SK-N-SH (cell line): ENCODE measurements at regions not wholly inside any gene's neighbourhood (a gene's known extent, or its start where the extent isn't known, plus 50 kb on each side); places are given as distances from the start of the nearest gene placed in this dataset.

ENCODE experiments used
- CTCF ChIA-PET: fragments of 300-600, 350-600 bp; formaldehyde crosslinking; extraction: SDS; loops from one replicate; lab custom pipeline; 2021; lab: Yijun Ruan, JAX
- POLR2A ChIA-PET: fragments of 350-600 bp; sonication (Branson Sonifier 250); formaldehyde crosslinking; extraction: SDS; loops from one replicate; lab custom pipeline; 2020; ENCODE audit warnings: antibody characterized with exemption, inconsistent platforms; lab: Yijun Ruan, JAX
- DNase-seq: peaks from one replicate; pipeline ENCODE4 v3.0.0; 2012
- H2AFZ ChIP-seq: fragments of 200-600 bp; sonication (generic); 2 replicates; pipeline ENCODE4 v1.8.1; 2016; ENCODE audit warnings: antibody characterized with exemption, mild to moderate bottlenecking, low read depth
- H3F3A ChIP-seq: fragments of 200-600 bp; sonication (generic); replicated peaks from 2 replicates; pipeline ENCODE3; 2016; ENCODE audit warnings: antibody characterized with exemption, mild to moderate bottlenecking; ENCODE audit not compliant: insufficient read depth
- H3K27ac ChIP-seq, 2 experiments: fragments of 200-500 bp in 1 of 2; fragments of 200-600 bp in 1 of 2; sonication (Bioruptor generic) in 1 of 2; sonication (generic), shearing (Covaris generic) in 1 of 2; 2 replicates each; pipeline versions ENCODE4 v1.5.1 to v1.6.1; 2014 to 2016; ENCODE audit warnings: low read depth in 2 of 2, inconsistent platforms in 1 of 2, low read length in 1 of 2, mild to moderate bottlenecking in 1 of 2, mixed read lengths in 1 of 2
- H3K27me3 ChIP-seq: fragments of 200-600 bp; sonication (generic), shearing (Covaris generic); 2 replicates; pipeline ENCODE4 v1.6.1; 2016; ENCODE audit warnings: mixed run types; ENCODE audit not compliant: insufficient read depth
- H3K36me3 ChIP-seq, 2 experiments: fragments of 200-500 bp in 1 of 2; fragments of 200-600 bp in 1 of 2; sonication (Bioruptor generic) in 1 of 2; sonication (generic) in 1 of 2; replicated peaks in 1 of 2; 2 replicates each; pipeline versions ENCODE3 to v1.5.1; 2014 to 2016; ENCODE audit warnings: low read length in 1 of 2, mild to moderate bottlenecking in 1 of 2; ENCODE audit not compliant: insufficient read depth in 2 of 2, control insufficient read depth in 1 of 2
- H3K4me1 ChIP-seq, 2 experiments: fragments of 200-500 bp in 1 of 2; fragments of 200-600 bp in 1 of 2; sonication (Bioruptor generic) in 1 of 2; sonication (generic), shearing (Covaris generic) in 1 of 2; 2 replicates each; pipeline versions ENCODE4 v1.5.1 to v1.6.1; 2014 to 2016; ENCODE audit warnings: low read depth in 1 of 2, low read length in 1 of 2, mixed run types in 1 of 2; ENCODE audit not compliant: insufficient read depth in 2 of 2, control insufficient read depth in 1 of 2
- H3K4me2 ChIP-seq: fragments of 200-600 bp; sonication (generic), shearing (Covaris generic); 2 replicates; pipeline ENCODE4 v1.6.1; 2017; ENCODE audit warnings: mixed run types
- H3K4me3 ChIP-seq, 2 experiments: fragments of 200-500 bp in 1 of 2; fragments of 200-600 bp in 1 of 2; sonication (Bioruptor generic) in 1 of 2; sonication (generic), shearing (Covaris generic) in 1 of 2; 2 replicates each; pipeline versions ENCODE4 v1.5.1 to v1.8.1; 2014 to 2016; ENCODE audit warnings: low read depth in 2 of 2, inconsistent platforms in 1 of 2, low read length in 1 of 2, mild to moderate bottlenecking in 1 of 2, mixed read lengths in 1 of 2, moderate library complexity in 1 of 2
- H3K79me2 ChIP-seq: fragments of 200-600 bp; sonication (generic); 2 replicates; pipeline ENCODE4 v1.8.1; 2017; ENCODE audit warnings: mild to moderate bottlenecking; ENCODE audit not compliant: insufficient read depth
- H3K9ac ChIP-seq: fragments of 200-600 bp; sonication (generic); 2 replicates; pipeline ENCODE4 v1.6.1; 2017; ENCODE audit warnings: mixed run types
- H3K9me2 ChIP-seq: fragments of 200-600 bp; sonication (generic); 2 replicates; pipeline ENCODE4 v1.6.1; 2017; ENCODE audit warnings: mixed run types
- H3K9me3 ChIP-seq: fragments of 200-600 bp; sonication (generic); 2 replicates; pipeline ENCODE4 v1.6.1; 2017; ENCODE audit warnings: mixed run types, mild to moderate bottlenecking, moderate library complexity
- H4K20me1 ChIP-seq: fragments of 200-600 bp; sonication (generic); 2 replicates; pipeline ENCODE4 v1.6.1; 2017; ENCODE audit warnings: mild to moderate bottlenecking, mixed run types; ENCODE audit not compliant: insufficient read depth
- CHD2 ChIP-seq: fragments of 150-350 bp; IDR thresholded peaks from 2 replicates; pipeline ENCODE4 v1.6.1; 2018; ENCODE audit warnings: low read length; ENCODE audit not compliant: partially characterized antibody
- ELF1 ChIP-seq: IDR thresholded peaks from 2 replicates; pipeline ENCODE4 v1.4.0; 2012
- EZH2phosphoT487 ChIP-seq: fragments of 200-600 bp; sonication (generic); IDR thresholded peaks from 2 replicates; pipeline ENCODE4 v1.6.1; 2017; ENCODE audit warnings: low read depth, mixed run types, mild to moderate bottlenecking, antibody characterized with exemption, moderate library complexity, borderline replicate concordance
- FOSL2 ChIP-seq: IDR thresholded peaks from 2 replicates; pipeline ENCODE4 v1.4.0; 2012; ENCODE audit warnings: low read depth, mild to moderate bottlenecking, moderate library complexity, borderline replicate concordance
- GATA2 ChIP-seq: sonication (generic); formaldehyde crosslinking; IDR thresholded peaks from 2 replicates; pipeline ENCODE4 v1.5.0; 2020; ENCODE audit warnings: mild to moderate bottlenecking, missing genetic modification reagents
- MEF2A ChIP-seq: IDR thresholded peaks from 2 replicates; pipeline ENCODE4 v1.4.0; 2012; ENCODE audit warnings: low read depth, borderline replicate concordance
- MXI1 ChIP-seq: IDR thresholded peaks from 2 replicates; pipeline ENCODE4 v1.6.1; 2012; ENCODE audit warnings: mild to moderate bottlenecking, low read depth, low read length, improper control_type of control experiment
- POLR2AphosphoS5 ChIP-seq: IDR thresholded peaks from 2 replicates; pipeline ENCODE4 v1.6.1; 2012; ENCODE audit warnings: low read depth, low read length
- RCOR1 ChIP-seq: fragments of 150-350 bp; IDR thresholded peaks from 2 replicates; pipeline ENCODE4 v1.6.1; 2017; ENCODE audit warnings: antibody characterized with exemption, low read length
- TAF1 ChIP-seq: IDR thresholded peaks from 2 replicates; pipeline ENCODE4 v1.6.1; 2012; ENCODE audit warnings: low read depth, mild to moderate bottlenecking, low read length, moderate library complexity, borderline replicate concordance
- TEAD4 ChIP-seq: IDR thresholded peaks from 2 replicates; pipeline ENCODE4 v1.4.0; 2012; ENCODE audit warnings: mild to moderate bottlenecking, borderline replicate concordance; ENCODE audit not compliant: insufficient read depth
- USF1 ChIP-seq: IDR thresholded peaks from 2 replicates; pipeline ENCODE4 v1.4.0; 2012; ENCODE audit warnings: low read depth, borderline replicate concordance
- YY1 ChIP-seq: IDR thresholded peaks from 2 replicates; pipeline ENCODE4 v1.4.0; 2012; ENCODE audit warnings: low read depth, mild to moderate bottlenecking
- WGBS: methylation state at CpG from one replicate; pipeline ENCODE4 v1.1.6; 2017; ENCODE audit warnings: low lambda C conversion rate; 5-methylcytosine and 5-hydroxymethylcytosine counted together
- TF ChIP-seq, protein P1 (sequence below): IDR thresholded peaks from 2 replicates; pipeline ENCODE4; 2012
- TF ChIP-seq, protein P2 (sequence below): fragments of 200-600 bp; sonication (generic); IDR thresholded peaks from 2 replicates; pipeline ENCODE4 v1.6.1; 2017; ENCODE audit warnings: antibody characterized with exemption, mild to moderate bottlenecking, moderate library complexity
- TF ChIP-seq, protein P3 (sequence below): fragments of 150-350 bp; IDR thresholded peaks from 2 replicates; pipeline ENCODE4 v1.6.1; 2016; ENCODE audit warnings: mild to moderate bottlenecking, low read depth, low read length

DNA sequence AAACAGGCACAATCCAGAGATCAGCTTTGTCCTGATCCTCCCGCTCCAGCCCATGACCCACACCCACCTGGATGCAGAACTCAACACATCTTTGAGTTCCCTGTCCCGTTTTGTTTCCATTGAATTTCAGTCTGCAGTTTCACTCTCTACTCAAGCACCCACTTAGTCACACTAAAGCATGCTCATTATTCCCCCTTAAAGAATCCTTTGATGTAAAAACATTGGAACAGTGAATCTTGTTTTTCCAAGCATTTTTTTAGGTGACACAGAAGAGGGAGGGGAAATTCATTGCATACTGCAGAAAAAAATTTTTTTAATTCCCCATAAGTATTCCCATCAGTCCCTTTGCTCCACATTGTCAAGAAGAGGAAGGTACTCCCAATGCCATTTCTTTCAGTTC lies 249.7 kb upstream of the TTC29 start:
- H2AFZ ChIP-seq = no peak overlapping the region
- POLR2A ChIA-PET = no interaction called here

More for the DNA sequence above, 249.7 kb upstream of the TTC29 start:
- TF ChIP-seq EZH2phosphoT487 = no peak
- no peak for TF ChIP-seq ELF1
- TF ChIP-seq, protein P1, sequence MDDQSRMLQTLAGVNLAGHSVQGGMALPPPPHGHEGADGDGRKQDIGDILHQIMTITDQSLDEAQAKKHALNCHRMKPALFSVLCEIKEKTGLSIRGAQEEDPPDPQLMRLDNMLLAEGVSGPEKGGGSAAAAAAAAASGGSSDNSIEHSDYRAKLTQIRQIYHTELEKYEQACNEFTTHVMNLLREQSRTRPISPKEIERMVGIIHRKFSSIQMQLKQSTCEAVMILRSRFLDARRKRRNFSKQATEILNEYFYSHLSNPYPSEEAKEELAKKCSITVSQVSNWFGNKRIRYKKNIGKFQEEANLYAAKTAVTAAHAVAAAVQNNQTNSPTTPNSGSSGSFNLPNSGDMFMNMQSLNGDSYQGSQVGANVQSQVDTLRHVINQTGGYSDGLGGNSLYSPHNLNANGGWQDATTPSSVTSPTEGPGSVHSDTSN = no peak
- no peak for TF ChIP-seq USF1
- no peak for TF ChIP-seq RCOR1
- no peak for TF ChIP-seq MEF2A
- TF ChIP-seq TAF1 = no peak
- TF ChIP-seq MXI1 = no peak
- TF ChIP-seq TEAD4 = no peak
- TF ChIP-seq CHD2 = no peak
- no peak for TF ChIP-seq YY1
- no peak for TF ChIP-seq FOSL2
- TF ChIP-seq, protein P2, sequence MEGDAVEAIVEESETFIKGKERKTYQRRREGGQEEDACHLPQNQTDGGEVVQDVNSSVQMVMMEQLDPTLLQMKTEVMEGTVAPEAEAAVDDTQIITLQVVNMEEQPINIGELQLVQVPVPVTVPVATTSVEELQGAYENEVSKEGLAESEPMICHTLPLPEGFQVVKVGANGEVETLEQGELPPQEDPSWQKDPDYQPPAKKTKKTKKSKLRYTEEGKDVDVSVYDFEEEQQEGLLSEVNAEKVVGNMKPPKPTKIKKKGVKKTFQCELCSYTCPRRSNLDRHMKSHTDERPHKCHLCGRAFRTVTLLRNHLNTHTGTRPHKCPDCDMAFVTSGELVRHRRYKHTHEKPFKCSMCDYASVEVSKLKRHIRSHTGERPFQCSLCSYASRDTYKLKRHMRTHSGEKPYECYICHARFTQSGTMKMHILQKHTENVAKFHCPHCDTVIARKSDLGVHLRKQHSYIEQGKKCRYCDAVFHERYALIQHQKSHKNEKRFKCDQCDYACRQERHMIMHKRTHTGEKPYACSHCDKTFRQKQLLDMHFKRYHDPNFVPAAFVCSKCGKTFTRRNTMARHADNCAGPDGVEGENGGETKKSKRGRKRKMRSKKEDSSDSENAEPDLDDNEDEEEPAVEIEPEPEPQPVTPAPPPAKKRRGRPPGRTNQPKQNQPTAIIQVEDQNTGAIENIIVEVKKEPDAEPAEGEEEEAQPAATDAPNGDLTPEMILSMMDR = no peak
- no peak for TF ChIP-seq POLR2AphosphoS5
- no peak for TF ChIP-seq GATA2
- TF ChIP-seq, protein P3, sequence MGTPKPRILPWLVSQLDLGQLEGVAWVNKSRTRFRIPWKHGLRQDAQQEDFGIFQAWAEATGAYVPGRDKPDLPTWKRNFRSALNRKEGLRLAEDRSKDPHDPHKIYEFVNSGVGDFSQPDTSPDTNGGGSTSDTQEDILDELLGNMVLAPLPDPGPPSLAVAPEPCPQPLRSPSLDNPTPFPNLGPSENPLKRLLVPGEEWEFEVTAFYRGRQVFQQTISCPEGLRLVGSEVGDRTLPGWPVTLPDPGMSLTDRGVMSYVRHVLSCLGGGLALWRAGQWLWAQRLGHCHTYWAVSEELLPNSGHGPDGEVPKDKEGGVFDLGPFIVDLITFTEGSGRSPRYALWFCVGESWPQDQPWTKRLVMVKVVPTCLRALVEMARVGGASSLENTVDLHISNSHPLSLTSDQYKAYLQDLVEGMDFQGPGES = no peak
- no peak for DNase-seq
- Histone ChIP-seq H3K4me1 (no peaks in the 10 kb centered on the region; a peak in 1 of 4 replicates), H3K4me2 (no peak overlapping the region), H3K9me2 (no peaks in the 10 kb centered on the region), H3F3A (no peaks in the 10 kb centered on the region), H4K20me1 (no peaks in the 10 kb centered on the region), H3K79me2 (no peaks in the 10 kb centered on the region), H3K9ac (no peak overlapping the region), H3K36me3 (no peaks in the 10 kb centered on the region), H3K27me3 (no peaks in the 10 kb centered on the region), H3K9me3 (no peaks in the 10 kb centered on the region), H3K4me3 (no peak overlapping the region), H3K27ac (no peak overlapping the region)
- 68% methylated on average over 2 of the region's 2 CpGs for WGBS
- CTCF ChIA-PET = no interaction called here
